HG03442 (cell line): ENCODE measurements at regions not wholly inside any gene's neighbourhood (a gene's known extent, or its start where the extent isn't known, plus 50 kb on each side); places are given as distances from the start of the nearest gene placed in this dataset.

Experiments
- ATAC-seq: cut with Tn5 transposase; IDR thresholded peaks from one replicate; pipeline ENCODE4 v1.9.1; 2021; ENCODE audit warnings: mild to moderate bottlenecking, moderate library complexity; ENCODE audit not compliant: unreplicated experiment

- no peak for ATAC-seq
Measured at GRCh38 chr2:15803543-15804245, 136.7 kb upstream of the MYCN start.

- no peak for ATAC-seq
Measured at GRCh38 chr2:15804246-15804619, 136.1 kb upstream of the MYCN start.

- no peak for ATAC-seq
Measured at GRCh38 chr2:15804691-15805090, 135.7 kb upstream of the MYCN start.

- ATAC-seq = no peak
Measured at GRCh38 chr2:15805206-15805605, 135.1 kb upstream of the MYCN start.

- no peak for ATAC-seq
Measured at GRCh38 chr2:15805772-15806171, 134.6 kb upstream of the MYCN start.

GRCh38 chr2:15806801-15807417 is 133.4 kb upstream of the MYCN start:
- ATAC-seq = no peak

- ATAC-seq = no peak
Measured at GRCh38 chr2:15807418-15808203, 132.7 kb upstream of the MYCN start.

GRCh38 chr2:15808204-15808910 is 132.0 kb upstream of the MYCN start:
- ATAC-seq = no peak

GRCh38 chr2:15808944-15809343 is 131.4 kb upstream of the MYCN start:
- ATAC-seq = no peak

- ATAC-seq = no peak
Measured at GRCh38 chr2:15809404-15809803, 130.9 kb upstream of the MYCN start.

- no peak for ATAC-seq
Measured at GRCh38 chr2:15810477-15811150, 129.7 kb upstream of the MYCN start.

- no peak for ATAC-seq
Measured at GRCh38 chr2:15811367-15811766, 129.0 kb upstream of the MYCN start.

GRCh38 chr2:15812187-15812780 is 128.1 kb upstream of the MYCN start:
- ATAC-seq = no peak

GRCh38 chr2:15813481-15814266 is 126.7 kb upstream of the MYCN start:
- no peak for ATAC-seq

GRCh38 chr2:15814403-15814802 is 125.9 kb upstream of the MYCN start:
- ATAC-seq = no peak

GRCh38 chr2:15814946-15815345 is 125.4 kb upstream of the MYCN start:
- no peak for ATAC-seq

GRCh38 chr2:15816226-15816625 is 124.1 kb upstream of the MYCN start:
- ATAC-seq = no peak

- ATAC-seq = no peak
Measured at GRCh38 chr2:15816674-15817406, 123.5 kb upstream of the MYCN start.

GRCh38 chr2:15817748-15818147 is 122.6 kb upstream of the MYCN start:
- no peak for ATAC-seq
